Body of pancreas (tissue), 4 donors: ENCODE measurements at regions not wholly inside any gene's neighbourhood (a gene's known extent, or its start where the extent isn't known, plus 50 kb on each side); places are given as distances from the start of the nearest gene placed in this dataset.

Experiments
- ATAC-seq: fragments of 150-250 bp; one replicate; pipeline ENCODE4 v1.9.1; 2016
- DNase-seq, 4 donors: peaks; one replicate each; pipeline ENCODE4 v3.0.0-alpha.2; 2019
- H3K27ac ChIP-seq, 4 donors: fragments of 200-600 bp; sonication (generic); 1 replicate in 3 of 4; 2 replicates in 1 of 4; pipeline versions ENCODE4 v1.5.1 to v1.6.1; 2016 to 2019; ENCODE audit warnings: mild to moderate bottlenecking in 1 of 4, mixed read lengths in 1 of 4, moderate library complexity in 1 of 4
- H3K27me3 ChIP-seq, 2 donors: fragments of 200-600 bp; sonication (generic); one replicate each; pipeline ENCODE4 v1.6.0; 2016; ENCODE audit warnings: mild to moderate bottlenecking in 1 of 2
- H3K36me3 ChIP-seq, 2 donors: fragments of 200-600 bp; sonication (generic); replicated peaks in 1 of 2; 2 replicates each; pipeline ENCODE4 v1.5.1; 2016; ENCODE audit warnings: low read depth in 2 of 2; ENCODE audit not compliant: insufficient read depth in 1 of 2
- H3K4me1 ChIP-seq: fragments of 200-600 bp; sonication (generic); one replicate; pipeline ENCODE4 v1.6.0; 2016
- H3K4me3 ChIP-seq, 2 donors: fragments of 200-600 bp; sonication (generic); 1 replicate in 1 of 2; 2 replicates in 1 of 2; pipeline ENCODE4 v1.5.1; 2016 to 2019
- H3K9me3 ChIP-seq, 3 donors: fragments of 200-600 bp; sonication (generic); 1 replicate in 2 of 3; 2 replicates in 1 of 3; pipeline ENCODE4 v1.5.1; 2016
- POLR2A ChIP-seq, 3 donors: fragments of 450-650 bp; IDR thresholded peaks; one replicate each; pipeline ENCODE4 v1.6.1; 2016; ENCODE audit warnings: antibody characterized with exemption in 3 of 3, mild to moderate bottlenecking in 2 of 3
- WGBS, 2 donors: methylation state at CpG; one replicate each; pipeline ENCODE4 v1.1.5; 2017; 5-methylcytosine and 5-hydroxymethylcytosine counted together
- intact Hi-C: fragments of 100-400 bp; cut with DNase I; formaldehyde crosslinking; loops from one replicate; pipeline ENCODE4 v1.15.1; 2023
- TF ChIP-seq, protein P1 (sequence below), 7 experiments: fragments of 450-650 bp in 4 of 7; fragments of 200-600 bp in 3 of 7; sonication (generic) in 3 of 7; IDR thresholded peaks; one replicate each; pipeline ENCODE4 v1.5.1; 2016 to 2019; ENCODE audit warnings: antibody characterized with exemption in 7 of 7

DNA sequence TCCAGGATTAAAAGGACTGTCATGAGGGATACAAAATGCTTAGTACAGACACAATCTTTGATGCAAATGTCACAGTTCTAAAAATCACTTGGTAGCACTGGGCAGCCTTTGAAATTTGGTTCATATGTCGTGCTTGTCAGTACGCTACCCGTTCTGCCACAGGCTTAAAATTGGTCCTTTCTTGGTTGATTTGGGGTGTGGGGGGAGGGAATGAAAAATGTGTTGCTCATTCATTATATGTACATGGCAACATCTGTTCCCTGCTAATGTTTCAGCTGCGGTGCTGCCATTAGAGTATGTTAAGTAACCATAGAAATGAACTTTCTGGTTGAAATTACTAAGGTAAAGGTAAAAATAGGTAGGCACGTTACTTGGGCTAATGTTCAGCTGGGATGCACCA, 155.4 kb upstream of the ARHGAP5 start:
- ATAC-seq, result no peak
- peaks cover 2% of the 10 kb centered on the region for H3K4me1 ChIP-seq
- no peak overlapping the region for H3K27ac ChIP-seq
- H3K9me3 ChIP-seq, result no peaks in the 10 kb centered on the region
- intact Hi-C loops, result loop anchor here (10.0 kb wide), 1 partner anchor 333 kb away; no protein-coding TSS in a partner anchor
- WGBS, 2 donors, result 82 to 88% methylated on average over 5 of the region's 5 CpGs
- no peaks in the 10 kb centered on the region for H3K36me3 ChIP-seq
- H3K27me3 ChIP-seq, result no peaks in the 10 kb centered on the region
- TF ChIP-seq, protein P1, sequence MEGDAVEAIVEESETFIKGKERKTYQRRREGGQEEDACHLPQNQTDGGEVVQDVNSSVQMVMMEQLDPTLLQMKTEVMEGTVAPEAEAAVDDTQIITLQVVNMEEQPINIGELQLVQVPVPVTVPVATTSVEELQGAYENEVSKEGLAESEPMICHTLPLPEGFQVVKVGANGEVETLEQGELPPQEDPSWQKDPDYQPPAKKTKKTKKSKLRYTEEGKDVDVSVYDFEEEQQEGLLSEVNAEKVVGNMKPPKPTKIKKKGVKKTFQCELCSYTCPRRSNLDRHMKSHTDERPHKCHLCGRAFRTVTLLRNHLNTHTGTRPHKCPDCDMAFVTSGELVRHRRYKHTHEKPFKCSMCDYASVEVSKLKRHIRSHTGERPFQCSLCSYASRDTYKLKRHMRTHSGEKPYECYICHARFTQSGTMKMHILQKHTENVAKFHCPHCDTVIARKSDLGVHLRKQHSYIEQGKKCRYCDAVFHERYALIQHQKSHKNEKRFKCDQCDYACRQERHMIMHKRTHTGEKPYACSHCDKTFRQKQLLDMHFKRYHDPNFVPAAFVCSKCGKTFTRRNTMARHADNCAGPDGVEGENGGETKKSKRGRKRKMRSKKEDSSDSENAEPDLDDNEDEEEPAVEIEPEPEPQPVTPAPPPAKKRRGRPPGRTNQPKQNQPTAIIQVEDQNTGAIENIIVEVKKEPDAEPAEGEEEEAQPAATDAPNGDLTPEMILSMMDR (IDR thresholded peaks at IDR 0.05), result no peak
- no peak for TF ChIP-seq POLR2A (IDR thresholded peaks at IDR 0.05)
- no peak for DNase-seq
- H3K4me3 ChIP-seq, result no peak overlapping the region

DNA sequence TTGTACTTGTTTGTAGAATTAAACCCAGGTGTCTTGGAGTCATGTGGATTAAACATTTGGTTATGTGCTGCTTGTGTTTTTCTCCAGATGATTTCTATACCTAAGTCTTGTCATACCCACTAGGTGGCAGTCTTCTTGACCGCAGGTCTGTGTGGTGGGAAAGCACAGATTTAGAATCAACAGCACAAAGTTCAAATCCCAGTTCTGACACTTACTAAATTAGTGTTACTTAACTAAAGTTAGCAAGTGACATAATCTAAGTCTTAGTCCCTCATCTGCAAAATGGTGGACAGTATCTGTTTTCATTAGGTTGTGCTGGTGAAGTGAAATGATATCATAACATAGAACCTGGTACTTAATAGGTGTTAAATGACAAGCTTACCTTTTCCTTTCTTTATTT, 151.0 kb upstream of the ARHGAP5 start:
- no peak overlapping the region for H3K4me3 ChIP-seq
- intact Hi-C loops, result loop anchor here (10.0 kb wide), 1 partner anchor 329 kb away; no protein-coding TSS in a partner anchor
- ATAC-seq (peak; percentile 40), DNase-seq (no peak)
- no peaks in the 10 kb centered on the region for H3K27me3 ChIP-seq
- H3K4me1 ChIP-seq, result peaks cover 6% of the 10 kb centered on the region
- TF ChIP-seq, protein P1 (IDR thresholded peaks at IDR 0.05), result peak in 6 of 7 experiments; percentile 43 to 59 (median 52)
- TF ChIP-seq POLR2A (IDR thresholded peaks at IDR 0.05), result no peak
- WGBS, 2 donors, result 17 to 21% methylated on average over 1 of the region's 1 CpG
- no peaks in the 10 kb centered on the region for H3K9me3 ChIP-seq
- no peaks in the 10 kb centered on the region for H3K36me3 ChIP-seq
- H3K27ac ChIP-seq, result no peak overlapping the region

GRCh38 chr14:31926652-31927347, 150.3 kb upstream of the ARHGAP5 start:
- intact Hi-C loops, result loop anchor here (10.0 kb wide), 1 partner anchor 328 kb away; no protein-coding TSS in a partner anchor

DNA sequence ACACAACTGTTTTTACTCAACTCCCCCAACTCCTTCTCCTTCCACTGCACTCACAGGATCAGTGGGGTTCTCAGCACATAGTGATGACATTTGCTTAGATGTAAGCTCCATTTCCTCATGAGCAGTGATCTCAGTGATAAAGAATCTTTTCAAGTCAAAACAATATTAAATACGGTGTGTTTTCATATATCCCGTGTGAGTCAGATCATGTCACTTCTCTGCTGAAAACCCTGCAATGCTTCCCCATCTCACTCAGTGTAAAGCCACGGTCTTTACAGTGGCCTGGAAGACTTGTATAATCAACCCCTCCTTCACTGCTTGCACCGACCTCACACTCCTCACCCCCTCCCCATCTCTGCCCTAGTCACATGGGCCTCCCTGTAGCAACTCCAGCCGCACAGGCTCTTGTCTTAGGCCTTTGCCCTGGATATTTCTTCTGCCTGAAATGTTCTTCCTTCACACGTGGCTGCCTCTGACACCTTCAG, 149.7 kb upstream of the ARHGAP5 start:
- no peak for TF ChIP-seq POLR2A (IDR thresholded peaks at IDR 0.05)
- TF ChIP-seq, protein P1 (IDR thresholded peaks at IDR 0.05), result no peak
- ATAC-seq (peak; percentile 42), DNase-seq (no peak)
- H3K27ac ChIP-seq, result peak overlapping the region in 2 of 4 donors; percentile 15 to 43
- 53% methylated on average over 6 of the region's 6 CpGs for WGBS, 2 donors
- no peaks in the 10 kb centered on the region for H3K36me3 ChIP-seq
- no peak overlapping the region for H3K4me3 ChIP-seq
- H3K4me1 ChIP-seq, result peaks cover 6% of the 10 kb centered on the region
- no peaks in the 10 kb centered on the region for H3K9me3 ChIP-seq
- intact Hi-C loops, result loop anchor here (10.0 kb wide), 1 partner anchor 327 kb away; no protein-coding TSS in a partner anchor
- no peaks in the 10 kb centered on the region for H3K27me3 ChIP-seq

More at GRCh38 chr14:31926652-31927347, 150.3 kb upstream of the ARHGAP5 start:
- peak overlapping the region in 2 of 4 donors; percentile 15 to 39 for H3K27ac ChIP-seq
- TF ChIP-seq POLR2A (IDR thresholded peaks at IDR 0.05), result no peak
- TF ChIP-seq, protein P1 (IDR thresholded peaks at IDR 0.05), result no peak
- H3K36me3 ChIP-seq, result no peaks in the 10 kb centered on the region
- H3K4me1 ChIP-seq, result peaks cover 6% of the 10 kb centered on the region
- no peak overlapping the region for H3K4me3 ChIP-seq
- H3K27me3 ChIP-seq, result no peaks in the 10 kb centered on the region
- DNase-seq (no peak), ATAC-seq (peak; percentile 24)
- no peaks in the 10 kb centered on the region for H3K9me3 ChIP-seq
- 58 to 75% methylated on average over 6 of the region's 6 CpGs for WGBS, 2 donors
